ENCODE measurements at regions not wholly inside any gene's neighbourhood (a gene's known extent, or its start where the extent isn't known, plus 50 kb on each side); places are given as distances from the start of the nearest gene placed in this dataset.

- no peak for TF ChIP-seq EZH2 (IDR thresholded peaks at IDR 0.05; ENCODE audit: borderline replicate concordance, low read depth, low read length, severe bottlenecking)
- no peak for TF ChIP-seq CTCF (IDR thresholded peaks at IDR 0.05; ENCODE audit: borderline replicate concordance, extremely low read depth, low read length, poor library complexity, severe bottlenecking)
These were observed 235.1 kb downstream of the MEF2C start for GRCh38 chr5:88647901-88648300.

All from DND-41 (cell line).